ENCODE measurements at regions not wholly inside any gene's neighbourhood (a gene's known extent, or its start where the extent isn't known, plus 50 kb on each side); places are given as distances from the start of the nearest gene placed in this dataset.

- H3K36me3 ChIP-seq (ENCODE audit: control insufficient read depth, insufficient read depth, low read length): no peaks in the 10 kb centered on the region
- DNase-seq (ENCODE audit: low read depth): no peak
- ChIA-PET CTCF (no interaction called here), POLR2A (no interaction called here)
- H3K4me3 ChIP-seq (ENCODE audit: low read depth, low read length): no peak overlapping the region
- TF ChIP-seq CTCF (IDR thresholded peaks at IDR 0.05; ENCODE audit: insufficient read depth, low read depth, low read length): no peak
- no peaks in the 10 kb centered on the region for H3K27me3 ChIP-seq (ENCODE audit: control insufficient read depth, insufficient read depth, low read length)
These were observed 665.5 kb upstream of the CNTNAP5 start for GRCh38 chr2:123359636-123360035.

- Histone ChIP-seq H3K36me3 (ENCODE audit: control insufficient read depth, insufficient read depth, low read length) (no peaks in the 10 kb centered on the region), H3K4me3 (ENCODE audit: low read depth, low read length) (no peak overlapping the region), H3K27me3 (ENCODE audit: control insufficient read depth, insufficient read depth, low read length) (no peaks in the 10 kb centered on the region)
- no peak for TF ChIP-seq CTCF (IDR thresholded peaks at IDR 0.05; ENCODE audit: insufficient read depth, low read depth, low read length)
- ChIA-PET POLR2A (no interaction called here), CTCF (no interaction called here)
- no peak for DNase-seq (ENCODE audit: low read depth)
These were observed 662.2 kb upstream of the CNTNAP5 start for GRCh38 chr2:123362671-123363440.

- POLR2A ChIA-PET: no interaction called here
- H3K4me3 ChIP-seq (ENCODE audit: low read depth, low read length): no peak overlapping the region
- no peaks in the 10 kb centered on the region for H3K27me3 ChIP-seq (ENCODE audit: control insufficient read depth, insufficient read depth, low read length)
- TF ChIP-seq CTCF (IDR thresholded peaks at IDR 0.05; ENCODE audit: insufficient read depth, low read depth, low read length): no peak
- no peaks in the 10 kb centered on the region for H3K36me3 ChIP-seq (ENCODE audit: control insufficient read depth, insufficient read depth, low read length)
- CTCF ChIA-PET: no interaction called here
- no peak for DNase-seq (ENCODE audit: low read depth)
These were observed 661.3 kb upstream of the CNTNAP5 start for GRCh38 chr2:123363826-123364225.

- POLR2A ChIA-PET: no interaction called here
- H3K4me3 ChIP-seq (ENCODE audit: low read depth, low read length): no peak overlapping the region
- no peak for TF ChIP-seq CTCF (IDR thresholded peaks at IDR 0.05; ENCODE audit: insufficient read depth, low read depth, low read length)
These were observed 660.7 kb upstream of the CNTNAP5 start for GRCh38 chr2:123364243-123364896.

GRCh38 chr2:123366239-123366837 lies 658.7 kb upstream of the CNTNAP5 start:
- no peak for DNase-seq (ENCODE audit: low read depth)
- H3K36me3 ChIP-seq (ENCODE audit: control insufficient read depth, insufficient read depth, low read length): no peaks in the 10 kb centered on the region
- CTCF ChIA-PET: no interaction called here
- POLR2A ChIA-PET: no interaction called here
- no peak overlapping the region for H3K4me3 ChIP-seq (ENCODE audit: low read depth, low read length)
- H3K27me3 ChIP-seq (ENCODE audit: control insufficient read depth, insufficient read depth, low read length): no peaks in the 10 kb centered on the region
- TF ChIP-seq CTCF (IDR thresholded peaks at IDR 0.05; ENCODE audit: insufficient read depth, low read depth, low read length): no peak

More at GRCh38 chr2:123364243-123364896, 660.7 kb upstream of the CNTNAP5 start:
- no peak for DNase-seq (ENCODE audit: low read depth)
- Histone ChIP-seq H3K36me3 (ENCODE audit: control insufficient read depth, insufficient read depth, low read length) (no peaks in the 10 kb centered on the region), H3K27me3 (ENCODE audit: control insufficient read depth, insufficient read depth, low read length) (no peaks in the 10 kb centered on the region)
- CTCF ChIA-PET: no interaction called here

Data from BJ (cell line).